SIG-M5 treated with dmso at 0.1 percent for 504 hours (cell line): ENCODE measurements at regions not wholly inside any gene's neighbourhood (a gene's known extent, or its start where the extent isn't known, plus 50 kb on each side); places are given as distances from the start of the nearest gene placed in this dataset.
"Not testable (repeated sequence)": the region's sequence is repeated elsewhere in the genome, so short reads cannot be mapped to it uniquely, and the experiment has no call there.

Source experiments
- DNase-seq: peaks from one replicate; lab custom pipeline; 2025; ENCODE audit not compliant: unreplicated experiment; lab: John Stamatoyannopoulos, UW

DNA sequence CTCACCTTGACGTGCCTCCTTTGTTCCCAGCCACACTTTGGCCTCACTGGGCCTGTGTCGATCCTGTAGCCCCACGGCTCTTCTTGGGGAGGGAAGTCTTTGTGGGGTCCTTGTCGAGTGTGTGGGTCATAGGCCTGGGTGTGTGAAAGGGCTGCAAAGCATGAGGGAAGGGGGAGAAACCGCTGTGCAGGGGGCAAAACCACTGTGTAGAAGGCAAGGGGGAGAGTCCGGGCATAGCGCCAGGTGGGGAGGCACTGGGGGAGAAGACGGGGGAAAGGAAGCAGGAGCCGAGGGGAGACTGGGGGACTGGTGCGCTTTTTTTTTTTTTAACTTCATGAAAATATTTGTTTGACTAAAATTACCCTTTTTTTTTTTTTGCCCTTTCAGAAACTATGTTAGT lies 65.1 kb upstream of the RASD2 start:
- no peak for DNase-seq

DNA sequence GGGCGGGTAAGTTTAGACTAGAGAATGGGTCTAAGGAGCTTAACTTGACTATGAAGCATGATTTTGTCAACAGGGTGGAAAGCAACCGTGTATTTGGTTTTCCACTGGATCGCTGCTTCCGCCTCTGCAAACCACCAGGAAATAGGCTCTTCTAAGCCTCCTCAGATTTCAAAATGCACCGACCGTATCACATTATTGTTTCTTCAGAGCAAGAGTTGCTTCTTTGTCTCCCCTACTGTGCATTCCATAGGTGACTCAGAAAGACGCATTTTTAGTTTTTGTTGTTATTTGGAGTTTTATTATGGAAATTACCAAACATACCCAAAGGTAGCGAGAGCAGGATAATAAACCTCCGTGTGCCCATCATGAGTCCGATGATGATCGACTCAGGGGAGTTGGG lies 64.3 kb upstream of the RASD2 start:
- no peak for DNase-seq

DNA sequence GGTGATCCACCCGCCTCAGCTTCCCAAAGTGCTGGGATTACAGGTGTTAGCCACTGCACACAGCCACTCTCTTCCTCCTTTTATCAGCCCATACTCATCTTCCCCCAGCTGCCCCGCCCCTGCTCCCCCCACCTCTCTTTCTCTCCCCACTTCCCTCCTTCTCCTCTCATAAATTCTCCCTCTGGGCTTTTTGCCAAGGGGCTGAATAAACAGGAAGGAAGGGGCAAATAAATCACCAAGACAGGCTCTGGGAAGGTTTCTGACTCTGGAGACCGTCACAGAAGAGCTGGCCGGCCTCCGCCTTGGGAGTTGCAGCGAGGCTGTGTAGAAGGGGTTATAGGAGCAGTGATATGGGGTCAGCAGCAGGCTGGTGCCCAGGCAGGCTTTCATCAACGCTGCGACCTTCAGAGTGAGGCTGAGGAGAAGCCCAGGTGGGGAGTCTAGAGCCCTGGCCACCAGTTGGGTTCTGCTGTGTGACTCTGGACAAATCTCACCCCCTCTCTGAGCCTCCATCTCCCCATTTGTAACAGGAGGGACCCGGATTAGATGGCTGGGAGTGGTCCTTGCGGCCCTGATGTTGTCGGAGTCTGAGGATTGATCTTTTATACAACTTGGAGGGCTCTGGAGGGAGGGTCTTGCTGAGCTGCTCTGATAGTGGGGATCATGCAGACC lies 62.6 kb upstream of the RASD2 start:
- DNase-seq = peak; percentile 70

DNA sequence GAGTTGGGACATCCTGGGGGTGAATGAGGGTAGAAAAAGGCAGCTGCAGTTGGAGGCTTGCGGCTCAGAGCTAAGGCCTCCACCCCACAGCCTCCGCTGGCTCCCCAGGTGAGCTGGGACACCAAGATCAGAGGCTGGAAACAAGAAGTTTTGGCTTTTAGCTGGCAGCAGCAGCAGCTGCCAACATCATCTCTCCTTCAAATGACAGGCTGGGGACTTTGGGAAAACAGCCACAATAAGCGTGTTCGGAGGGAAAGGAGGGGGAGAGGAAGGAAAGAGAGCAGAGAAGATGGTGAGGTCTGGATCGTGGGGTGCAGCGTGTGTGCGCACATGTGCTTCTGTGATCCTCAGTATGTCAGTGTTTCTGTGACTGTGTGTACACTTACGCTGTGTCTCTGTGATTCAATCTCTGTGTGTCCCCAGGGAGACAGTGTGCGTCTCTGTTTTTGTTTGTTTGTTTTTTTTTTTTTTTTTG lies 62.0 kb upstream of the RASD2 start:
- no peak for DNase-seq

DNA sequence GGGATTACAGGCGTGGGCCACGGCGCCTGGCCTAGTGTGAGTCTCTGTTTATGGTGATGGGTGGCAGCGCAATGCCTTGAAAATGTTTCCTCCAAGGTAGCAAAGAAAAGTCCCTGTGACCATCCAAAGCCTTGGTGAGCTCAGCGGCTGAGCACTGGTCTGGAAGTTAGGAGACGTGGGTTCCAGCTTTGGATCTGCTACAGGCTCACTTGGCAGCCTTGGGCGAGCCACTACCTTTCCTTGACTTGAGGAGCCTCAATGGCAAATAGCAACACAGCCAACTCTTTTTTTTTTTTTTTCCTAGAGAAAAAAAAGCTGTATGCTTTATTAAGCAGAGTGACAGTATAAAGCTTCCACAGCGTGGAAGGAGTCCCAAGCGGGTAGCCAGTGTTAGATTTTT lies 61.3 kb upstream of the RASD2 start:
- DNase-seq = no peak

DNA sequence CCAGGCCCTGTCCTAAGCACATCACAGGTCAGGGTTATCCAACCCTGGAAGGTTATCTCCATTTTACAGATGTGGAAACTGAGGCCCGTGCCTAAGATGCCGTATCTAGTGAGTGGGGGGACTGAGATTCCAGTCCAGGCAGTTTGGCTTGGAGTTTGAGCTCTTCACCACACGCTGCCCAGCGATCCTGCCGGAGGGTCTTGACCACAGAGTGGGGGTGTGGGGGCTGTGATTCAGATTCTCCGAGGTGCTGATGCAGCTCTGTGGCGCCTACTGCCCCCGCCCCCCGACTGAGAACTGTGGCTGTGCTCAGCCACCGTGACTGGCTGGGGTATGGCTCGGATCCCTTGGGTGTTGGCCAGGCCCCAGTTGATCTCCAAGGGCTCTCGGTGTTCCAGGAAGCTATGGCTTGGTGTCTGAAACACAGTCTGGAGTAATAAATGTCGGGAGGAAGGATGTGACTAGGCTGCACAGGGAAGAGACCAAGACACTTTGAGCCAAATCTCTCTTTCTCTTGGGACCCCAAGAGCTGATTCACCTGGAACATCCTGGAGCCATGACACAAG lies 60.6 kb upstream of the RASD2 start:
- DNase-seq = no peak

DNA sequence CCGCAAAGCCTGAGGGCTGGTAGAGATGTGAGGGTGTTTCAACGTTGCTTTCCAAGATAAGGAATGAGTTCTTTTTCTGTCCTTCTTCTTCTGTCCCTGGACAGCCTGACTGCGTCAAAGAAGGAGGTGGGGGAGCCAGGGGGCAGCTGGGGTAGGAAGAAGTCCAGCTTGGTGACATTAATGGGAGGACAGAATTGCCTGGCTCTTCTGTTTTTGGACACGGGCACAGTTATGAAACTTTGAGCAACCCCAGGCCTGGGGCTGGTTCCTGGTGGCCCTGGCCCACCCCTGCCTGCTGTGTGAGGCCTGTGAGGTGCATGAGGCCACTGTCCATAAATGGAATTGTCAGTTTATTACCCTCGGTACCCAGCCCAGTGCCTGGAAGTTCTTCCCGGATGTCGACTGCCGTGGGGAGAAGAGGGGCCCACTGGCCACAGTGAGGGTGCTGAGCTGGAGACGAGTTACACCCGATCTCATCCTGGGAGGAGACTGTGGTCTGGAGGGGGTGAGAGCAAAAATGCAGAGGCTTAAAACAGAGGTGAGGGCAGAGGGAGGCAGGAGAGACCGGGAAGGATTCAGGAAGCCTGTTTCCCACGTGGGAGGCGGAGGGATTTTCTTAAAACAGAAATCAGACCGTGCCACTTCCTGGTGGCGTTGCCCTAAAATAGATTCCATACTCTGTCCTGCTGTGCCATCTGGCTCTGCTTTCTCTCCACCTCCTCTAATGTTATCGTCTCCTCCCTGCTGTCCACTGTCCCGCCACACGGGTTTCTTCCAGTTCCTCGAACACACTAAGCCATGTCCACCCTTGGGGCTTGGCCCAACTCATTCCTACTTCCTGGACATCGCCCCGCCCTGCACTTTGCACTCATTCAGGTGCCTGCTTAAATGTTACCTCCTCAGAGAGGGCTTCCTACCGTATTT lies 59.7 kb upstream of the RASD2 start:
- no peak for DNase-seq

DNA sequence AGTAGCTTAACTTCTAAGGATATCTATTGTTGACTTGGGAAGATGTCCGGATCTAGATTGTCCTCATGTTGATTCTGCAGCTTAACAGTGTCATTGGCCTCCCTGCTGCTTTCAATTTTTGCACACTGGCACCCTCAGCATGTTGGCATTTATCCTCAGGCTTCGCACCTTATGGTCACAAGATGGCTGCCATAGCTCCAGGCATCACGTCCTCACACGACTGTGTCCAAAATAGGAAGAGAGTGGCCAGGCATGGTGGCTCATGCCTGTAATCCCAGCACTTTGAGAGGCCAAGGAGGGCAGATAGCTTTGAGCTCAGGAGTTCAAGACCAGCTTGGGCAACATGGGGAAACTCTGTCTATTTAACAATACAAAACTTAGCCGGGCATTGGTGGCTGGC lies 58.3 kb upstream of the RASD2 start:
- no peak for DNase-seq

DNA sequence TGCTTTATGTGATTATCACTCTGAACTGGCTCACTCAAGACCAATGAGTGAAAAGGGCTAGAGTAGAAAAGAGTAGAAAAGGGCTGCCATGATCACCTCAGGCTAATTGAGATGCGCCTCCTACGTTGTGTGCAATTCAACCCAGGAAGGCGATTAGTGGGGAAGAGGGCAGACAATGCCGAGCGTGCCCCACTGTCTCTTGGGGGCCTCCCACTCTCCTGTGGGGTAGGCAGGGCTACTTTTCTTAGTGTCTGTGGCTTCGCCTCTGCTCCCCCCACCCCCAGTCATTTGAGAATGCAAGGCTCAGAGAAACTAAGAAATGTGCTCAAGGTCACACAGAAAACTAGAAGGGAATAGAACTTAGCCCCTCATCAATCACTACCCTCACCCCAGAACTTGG lies 57.7 kb upstream of the RASD2 start:
- no peak for DNase-seq

DNA sequence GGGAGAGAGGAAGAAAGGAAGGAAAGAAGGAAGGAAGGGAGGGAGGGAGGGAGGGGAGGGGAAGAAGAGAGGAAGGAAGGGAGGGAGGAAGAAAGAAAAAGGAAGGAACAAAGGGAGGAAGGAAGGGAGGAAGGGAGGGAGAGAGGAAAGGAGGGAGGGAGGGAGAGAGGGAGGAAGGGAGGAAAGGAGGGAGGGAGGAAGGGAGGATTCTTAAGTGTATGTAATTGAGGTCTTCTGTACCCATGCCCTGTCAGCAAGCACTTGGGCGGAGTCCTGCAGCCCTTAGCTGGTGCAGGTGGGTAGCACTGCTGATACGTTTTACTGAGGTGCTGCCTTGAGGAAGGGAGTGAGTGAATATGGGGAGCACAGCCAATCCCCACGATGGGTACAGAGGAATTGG lies 56.9 kb upstream of the RASD2 start:
- DNase-seq = no peak

DNA sequence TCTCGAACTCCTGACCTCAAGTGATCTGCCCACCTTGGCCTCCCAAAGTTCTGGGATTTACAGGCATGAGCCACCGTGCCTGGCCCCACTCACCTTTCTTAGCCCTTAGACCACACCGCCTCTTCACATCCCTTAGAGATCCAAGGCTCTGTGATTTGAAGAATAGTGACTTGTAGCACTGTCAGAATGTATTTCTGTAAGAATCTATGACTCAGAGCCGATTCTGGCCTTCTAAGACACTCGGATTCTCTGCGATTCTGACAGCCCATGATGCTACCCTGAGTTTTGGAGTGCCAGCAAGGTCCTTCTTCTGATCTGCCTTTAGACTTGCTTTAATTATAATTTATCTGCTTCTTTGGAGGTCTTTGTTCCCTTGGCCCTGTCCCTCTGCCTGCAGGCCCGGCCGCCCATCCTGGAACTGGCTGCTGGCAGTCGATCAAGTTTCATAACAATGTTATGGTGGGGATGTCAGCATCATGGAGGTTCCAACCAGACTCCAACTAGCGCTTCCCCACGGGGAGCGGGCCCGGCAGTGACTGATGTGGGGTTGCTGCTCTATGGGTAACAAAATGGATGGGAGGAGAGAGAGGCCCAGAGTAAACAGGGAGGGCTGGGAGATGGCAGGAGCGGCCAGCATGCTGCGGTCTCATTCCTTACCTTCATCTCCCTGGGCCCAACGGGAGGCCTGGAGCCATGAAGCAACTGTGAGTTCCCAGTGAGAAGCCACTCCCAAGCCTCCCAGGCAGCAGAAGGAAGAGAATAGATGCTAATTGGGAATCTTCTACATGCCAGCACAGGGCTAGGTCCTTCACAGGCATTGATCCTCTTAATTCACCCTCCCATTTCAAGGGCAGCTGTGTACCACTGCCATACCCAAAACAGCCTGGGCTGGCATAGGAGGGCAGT lies 55.7 kb upstream of the RASD2 start:
- no peak for DNase-seq

DNA sequence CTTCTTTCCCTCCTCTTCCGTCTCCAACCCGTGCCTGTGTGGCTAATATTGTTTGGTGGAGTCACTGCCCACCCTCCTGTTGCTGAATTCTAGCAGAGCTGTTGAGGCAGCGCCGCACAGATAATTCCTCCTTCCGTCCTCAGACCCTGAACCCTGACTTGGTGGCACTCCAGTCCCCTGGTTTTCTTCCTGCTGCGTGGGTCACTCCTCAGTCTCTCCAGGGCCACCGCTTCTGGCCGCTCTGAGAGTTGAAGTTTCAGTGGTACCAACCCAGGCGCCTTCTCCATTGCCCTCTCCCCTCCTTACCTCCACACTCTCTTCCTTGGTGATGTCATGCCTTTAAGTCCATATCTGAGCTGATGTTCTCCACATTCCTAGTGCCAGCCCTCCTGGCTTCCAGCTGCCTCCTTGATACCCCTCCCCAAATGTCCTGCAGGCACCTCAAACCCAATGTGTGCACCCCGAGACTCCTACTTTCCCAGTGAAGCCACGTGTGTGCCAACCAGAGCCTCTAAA lies 54.5 kb upstream of the RASD2 start:
- no peak for DNase-seq

DNA sequence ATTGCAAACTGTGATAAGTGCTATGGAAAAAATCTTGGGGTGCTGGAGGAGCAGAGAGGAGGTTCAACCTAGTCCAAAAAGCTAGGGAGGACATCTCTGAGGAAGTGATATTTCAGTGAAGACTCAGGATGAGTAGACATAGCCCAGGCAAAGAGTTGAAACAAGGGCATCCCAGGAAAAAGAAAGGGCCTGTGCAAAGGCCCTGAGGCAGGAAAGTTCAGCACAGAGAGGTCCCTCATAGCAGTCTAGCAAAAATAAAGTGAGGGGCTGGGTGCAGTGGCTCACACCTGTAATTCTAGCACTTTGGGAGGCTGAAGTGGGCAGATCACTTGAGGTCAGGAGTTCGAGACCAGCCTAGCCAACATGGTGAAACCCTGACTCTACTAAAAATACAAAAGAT lies 53.0 kb upstream of the RASD2 start:
- DNase-seq = not testable (repeated sequence)

DNA sequence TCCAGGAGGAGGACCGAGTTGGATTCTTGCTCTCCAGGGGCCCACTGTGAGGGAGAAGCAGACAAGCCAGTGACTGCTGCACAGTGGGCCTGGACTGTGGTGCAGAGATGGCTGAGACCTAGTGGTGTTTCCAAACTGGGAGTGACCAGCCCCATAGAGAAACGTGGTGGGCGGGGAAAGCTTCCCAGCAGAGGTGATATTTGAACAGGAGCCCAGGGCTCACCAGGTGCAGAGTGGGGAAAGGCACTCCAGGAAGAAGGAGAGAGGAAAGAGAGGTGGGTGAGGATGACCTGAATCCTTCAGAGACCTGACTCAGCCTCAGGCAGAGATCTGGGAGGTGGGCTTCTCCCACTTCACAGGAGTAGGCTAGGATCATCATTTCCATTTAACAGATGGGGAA lies 52.1 kb upstream of the RASD2 start:
- no peak for DNase-seq

DNA sequence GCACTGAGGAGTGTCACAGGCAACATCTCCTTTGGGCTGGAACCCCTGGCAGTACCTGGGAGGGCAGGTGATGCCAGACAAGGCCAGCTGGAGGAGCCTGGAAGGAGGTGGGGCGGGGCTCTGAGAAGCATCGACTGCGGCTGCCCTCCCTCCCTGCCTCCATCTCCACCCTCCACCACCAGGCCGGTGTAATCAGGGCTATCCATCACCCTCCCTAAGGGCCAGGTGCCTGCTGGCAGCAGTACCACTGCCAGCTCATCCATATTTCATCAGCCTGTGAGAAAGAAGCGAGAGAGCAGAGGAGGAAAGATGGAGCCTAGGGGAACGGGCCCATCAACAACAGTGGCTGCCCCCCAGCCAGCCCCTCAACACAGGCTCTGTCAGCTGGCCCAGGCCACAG lies 51.4 kb upstream of the RASD2 start:
- no peak for DNase-seq
